Neural cell (in vitro differentiated cells): ENCODE measurements at regions not wholly inside any gene's neighbourhood (a gene's known extent, or its start where the extent isn't known, plus 50 kb on each side); places are given as distances from the start of the nearest gene placed in this dataset.
A peak's percentile ranks its signal among the peaks of the same experiment; 100 is the strongest.

ENCODE experiments used
- H2AFZ ChIP-seq: fragments of 200-600, 300-800 bp; sonication (generic), shearing (Covaris generic); 2 replicates; pipeline ENCODE4 v1.6.0; 2014; ENCODE audit warnings: low read depth, mild to moderate bottlenecking, antibody characterized with exemption, low read length, moderate library complexity
- H3F3A ChIP-seq: fragments of 200-600 bp; shearing (Covaris generic); 2 replicates; pipeline ENCODE4 v1.6.1; 2016; ENCODE audit warnings: mild to moderate bottlenecking, moderate library complexity, mixed read lengths, antibody characterized with exemption, low read length; ENCODE audit not compliant: insufficient read depth, poor library complexity, severe bottlenecking
- H3K27ac ChIP-seq: fragments of 200-600, 300-800 bp; sonication (generic), shearing (Covaris generic); 2 replicates; pipeline ENCODE4 v1.5.1; 2014; ENCODE audit warnings: mild to moderate bottlenecking, low read length, moderate library complexity
- H3K27me3 ChIP-seq: fragments of 300-800, 200-600 bp; sonication (generic), shearing (Covaris generic); 2 replicates; pipeline ENCODE4 v1.6.0; 2014; ENCODE audit warnings: mild to moderate bottlenecking, low read depth, low read length, moderate library complexity; ENCODE audit not compliant: insufficient read depth
- H3K36me3 ChIP-seq: fragments of 300-800, 200-600 bp; sonication (generic), shearing (Covaris generic); 2 replicates; pipeline ENCODE4 v1.5.1; 2014; ENCODE audit warnings: mild to moderate bottlenecking, antibody characterized with exemption, low read length, moderate library complexity; ENCODE audit not compliant: insufficient read depth
- H3K4me2 ChIP-seq: fragments of 300-800, 200-600 bp; sonication (generic), shearing (Covaris generic); 2 replicates; pipeline ENCODE4 v1.6.0; 2014; ENCODE audit warnings: mild to moderate bottlenecking, low read length
- H3K4me3 ChIP-seq: fragments of 300-800, 200-600 bp; sonication (generic), shearing (Covaris generic); 2 replicates; pipeline ENCODE4 v1.5.1; 2014; ENCODE audit warnings: mild to moderate bottlenecking, low read length, moderate library complexity
- H3K79me2 ChIP-seq: fragments of 200-600 bp; shearing (Covaris generic); replicated peaks from 2 replicates; pipeline ENCODE4 v1.6.0; 2014; ENCODE audit warnings: mild to moderate bottlenecking, low read length, moderate library complexity; ENCODE audit not compliant: insufficient read depth
- H3K9ac ChIP-seq: fragments of 300-800, 200-600 bp; sonication (generic), shearing (Covaris generic); 2 replicates; pipeline ENCODE4 v1.6.1; 2016; ENCODE audit warnings: mild to moderate bottlenecking, low read length, mixed read lengths
- H3K9me2 ChIP-seq: fragments of 200-600 bp; shearing (Covaris generic); 2 replicates; pipeline ENCODE4 v1.6.1; 2016; ENCODE audit warnings: mild to moderate bottlenecking, low read length, mixed read lengths; ENCODE audit not compliant: insufficient read depth
- H3K9me3 ChIP-seq: fragments of 200-600, 300-800 bp; sonication (generic), shearing (Covaris generic); 2 replicates; pipeline ENCODE4 v1.6.1; 2016; ENCODE audit warnings: mild to moderate bottlenecking, mixed run types, low read length, moderate library complexity, mixed read lengths
- H4K20me1 ChIP-seq: fragments of 200-600 bp; shearing (Covaris generic); 2 replicates; pipeline ENCODE4 v1.6.1; 2016; ENCODE audit warnings: mild to moderate bottlenecking, mixed run types; ENCODE audit not compliant: insufficient read depth
- EP300 ChIP-seq: fragments of 450-650 bp; conservative IDR thresholded peaks from 2 replicates; pipeline ENCODE4 v1.6.1; 2014; ENCODE audit warnings: antibody characterized with exemption, mild to moderate bottlenecking, moderate library complexity; ENCODE audit not compliant: poor library complexity, severe bottlenecking
- EZH2 ChIP-seq: fragments of 200-600, 300-800 bp; shearing (Covaris generic), sonication (generic); IDR thresholded peaks from 2 replicates; pipeline ENCODE4 v1.6.1; 2014; ENCODE audit warnings: antibody characterized with exemption, low read length, borderline replicate concordance, mild to moderate bottlenecking; ENCODE audit not compliant: insufficient read depth, poor library complexity, severe bottlenecking
- MXI1 ChIP-seq: fragments of 450-650 bp; conservative IDR thresholded peaks from 2 replicates; pipeline ENCODE4 v1.6.1; 2014; ENCODE audit warnings: antibody characterized with exemption, mild to moderate bottlenecking; ENCODE audit not compliant: poor library complexity, severe bottlenecking
- POLR2AphosphoS5 ChIP-seq: IDR thresholded peaks from 2 replicates; pipeline ENCODE4 v1.6.1; 2012
- RAD21 ChIP-seq: fragments of 450-650 bp; conservative IDR thresholded peaks from 2 replicates; pipeline ENCODE4 v1.6.1; 2014; ENCODE audit warnings: antibody characterized with exemption, mild to moderate bottlenecking, moderate library complexity
- SMC3 ChIP-seq: fragments of 450-650 bp; conservative IDR thresholded peaks from 2 replicates; pipeline ENCODE4 v1.6.1; 2014; ENCODE audit warnings: antibody characterized with exemption, mild to moderate bottlenecking, moderate library complexity; ENCODE audit not compliant: poor library complexity
- TAF1 ChIP-seq: IDR thresholded peaks from 2 replicates; pipeline ENCODE4 v1.6.1; 2012; ENCODE audit warnings: low read depth
- TF ChIP-seq, protein P1 (sequence below): IDR thresholded peaks from 2 replicates; pipeline ENCODE4 v1.6.1; 2012; ENCODE audit warnings: borderline replicate concordance
- TF ChIP-seq, protein P2 (sequence below): fragments of 450-650 bp; IDR thresholded peaks from 2 replicates; pipeline ENCODE4 v1.5.1; 2014; ENCODE audit warnings: antibody characterized with exemption, mild to moderate bottlenecking, moderate library complexity; ENCODE audit not compliant: poor library complexity, severe bottlenecking

DNA sequence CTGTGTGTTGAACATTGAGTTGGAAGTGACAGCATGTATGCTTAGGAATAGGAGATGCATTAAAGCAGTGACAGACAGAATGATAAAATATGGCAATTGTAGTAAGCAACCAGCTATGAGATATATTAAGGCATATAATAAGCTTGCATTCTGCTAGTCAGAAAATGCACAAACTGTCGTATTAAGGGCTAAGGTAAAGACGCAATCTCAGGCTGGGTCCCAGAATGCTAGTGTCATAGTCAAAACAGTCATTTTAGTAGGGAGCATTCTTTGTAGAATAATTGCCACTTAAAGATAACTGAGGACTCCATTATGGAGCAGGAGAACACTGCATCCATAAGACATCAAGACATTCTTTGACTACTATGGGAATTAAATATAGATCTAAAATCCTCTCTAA lies 1369.7 kb upstream of the C9orf72 start:
- TF ChIP-seq POLR2AphosphoS5, result peak; percentile 87
- peak; percentile 6 for TF ChIP-seq SMC3
- TF ChIP-seq TAF1, result no peak
- no peak for TF ChIP-seq MXI1
- TF ChIP-seq, protein P1, sequence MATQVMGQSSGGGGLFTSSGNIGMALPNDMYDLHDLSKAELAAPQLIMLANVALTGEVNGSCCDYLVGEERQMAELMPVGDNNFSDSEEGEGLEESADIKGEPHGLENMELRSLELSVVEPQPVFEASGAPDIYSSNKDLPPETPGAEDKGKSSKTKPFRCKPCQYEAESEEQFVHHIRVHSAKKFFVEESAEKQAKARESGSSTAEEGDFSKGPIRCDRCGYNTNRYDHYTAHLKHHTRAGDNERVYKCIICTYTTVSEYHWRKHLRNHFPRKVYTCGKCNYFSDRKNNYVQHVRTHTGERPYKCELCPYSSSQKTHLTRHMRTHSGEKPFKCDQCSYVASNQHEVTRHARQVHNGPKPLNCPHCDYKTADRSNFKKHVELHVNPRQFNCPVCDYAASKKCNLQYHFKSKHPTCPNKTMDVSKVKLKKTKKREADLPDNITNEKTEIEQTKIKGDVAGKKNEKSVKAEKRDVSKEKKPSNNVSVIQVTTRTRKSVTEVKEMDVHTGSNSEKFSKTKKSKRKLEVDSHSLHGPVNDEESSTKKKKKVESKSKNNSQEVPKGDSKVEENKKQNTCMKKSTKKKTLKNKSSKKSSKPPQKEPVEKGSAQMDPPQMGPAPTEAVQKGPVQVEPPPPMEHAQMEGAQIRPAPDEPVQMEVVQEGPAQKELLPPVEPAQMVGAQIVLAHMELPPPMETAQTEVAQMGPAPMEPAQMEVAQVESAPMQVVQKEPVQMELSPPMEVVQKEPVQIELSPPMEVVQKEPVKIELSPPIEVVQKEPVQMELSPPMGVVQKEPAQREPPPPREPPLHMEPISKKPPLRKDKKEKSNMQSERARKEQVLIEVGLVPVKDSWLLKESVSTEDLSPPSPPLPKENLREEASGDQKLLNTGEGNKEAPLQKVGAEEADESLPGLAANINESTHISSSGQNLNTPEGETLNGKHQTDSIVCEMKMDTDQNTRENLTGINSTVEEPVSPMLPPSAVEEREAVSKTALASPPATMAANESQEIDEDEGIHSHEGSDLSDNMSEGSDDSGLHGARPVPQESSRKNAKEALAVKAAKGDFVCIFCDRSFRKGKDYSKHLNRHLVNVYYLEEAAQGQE, result peak; percentile 80
- TF ChIP-seq EP300, result peak; percentile 94
- Histone ChIP-seq H3K9ac (no peak overlapping the region), H3K27me3 (no peaks in the 10 kb centered on the region), H4K20me1 (peaks cover 5% of the 10 kb centered on the region), H3K9me2 (no peaks in the 10 kb centered on the region), H3K36me3 (no peaks in the 10 kb centered on the region), H3K4me3 (no peak overlapping the region), H3K27ac (peak overlapping the region; percentile 62), H3K4me2 (no peak overlapping the region), H2AFZ (no peak overlapping the region), H3K9me3 (no peaks in the 10 kb centered on the region), H3K79me2 (no peaks in the 10 kb centered on the region), H3F3A (no peaks in the 10 kb centered on the region)

DNA sequence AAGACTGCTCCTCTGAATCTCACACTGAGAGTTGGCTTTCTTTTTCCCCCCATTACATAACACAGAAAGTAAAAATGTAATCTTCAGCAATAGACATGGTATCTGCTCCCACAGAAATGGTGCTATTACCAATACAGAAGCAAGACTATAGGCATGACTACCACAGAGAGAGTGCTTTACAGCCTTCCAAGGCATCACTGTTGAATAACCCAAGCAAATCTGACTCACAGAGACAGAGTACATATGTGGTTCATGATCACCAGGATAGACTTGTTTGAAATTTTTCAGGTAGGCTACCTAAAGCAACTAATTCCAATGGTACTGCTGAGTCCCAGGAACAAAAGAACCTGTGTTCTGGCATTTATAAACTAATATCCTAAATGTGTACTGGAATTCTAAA lies 1373.4 kb upstream of the C9orf72 start:
- no peak overlapping the region for H3K4me3 ChIP-seq

More for the DNA sequence above, 1373.4 kb upstream of the C9orf72 start:
- Histone ChIP-seq H3K27ac (no peak overlapping the region), H3K27me3 (no peaks in the 10 kb centered on the region), H3K4me2 (no peak overlapping the region), H3K9ac (no peak overlapping the region), H3K9me3 (no peaks in the 10 kb centered on the region), H3K9me2 (no peaks in the 10 kb centered on the region), H3F3A (no peaks in the 10 kb centered on the region), H4K20me1 (no peaks in the 10 kb centered on the region), H2AFZ (no peak overlapping the region), H3K79me2 (no peaks in the 10 kb centered on the region), H3K36me3 (no peaks in the 10 kb centered on the region)
- TF ChIP-seq MXI1 (no peak), EP300 (no peak), POLR2AphosphoS5 (no peak), TAF1 (no peak), RAD21 (no peak), EZH2 (no peak), SMC3 (no peak)
- TF ChIP-seq, protein P2, sequence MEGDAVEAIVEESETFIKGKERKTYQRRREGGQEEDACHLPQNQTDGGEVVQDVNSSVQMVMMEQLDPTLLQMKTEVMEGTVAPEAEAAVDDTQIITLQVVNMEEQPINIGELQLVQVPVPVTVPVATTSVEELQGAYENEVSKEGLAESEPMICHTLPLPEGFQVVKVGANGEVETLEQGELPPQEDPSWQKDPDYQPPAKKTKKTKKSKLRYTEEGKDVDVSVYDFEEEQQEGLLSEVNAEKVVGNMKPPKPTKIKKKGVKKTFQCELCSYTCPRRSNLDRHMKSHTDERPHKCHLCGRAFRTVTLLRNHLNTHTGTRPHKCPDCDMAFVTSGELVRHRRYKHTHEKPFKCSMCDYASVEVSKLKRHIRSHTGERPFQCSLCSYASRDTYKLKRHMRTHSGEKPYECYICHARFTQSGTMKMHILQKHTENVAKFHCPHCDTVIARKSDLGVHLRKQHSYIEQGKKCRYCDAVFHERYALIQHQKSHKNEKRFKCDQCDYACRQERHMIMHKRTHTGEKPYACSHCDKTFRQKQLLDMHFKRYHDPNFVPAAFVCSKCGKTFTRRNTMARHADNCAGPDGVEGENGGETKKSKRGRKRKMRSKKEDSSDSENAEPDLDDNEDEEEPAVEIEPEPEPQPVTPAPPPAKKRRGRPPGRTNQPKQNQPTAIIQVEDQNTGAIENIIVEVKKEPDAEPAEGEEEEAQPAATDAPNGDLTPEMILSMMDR, result no peak
- TF ChIP-seq, protein P1, result no peak
